A172 (cell line): ENCODE measurements at regions not wholly inside any gene's neighbourhood (a gene's known extent, or its start where the extent isn't known, plus 50 kb on each side); places are given as distances from the start of the nearest gene placed in this dataset.

ENCODE experiments used
- DNase-seq: peaks from one replicate; pipeline ENCODE4 v3.0.0-alpha.2; 2015; ENCODE audit warnings: low spot score

DNA sequence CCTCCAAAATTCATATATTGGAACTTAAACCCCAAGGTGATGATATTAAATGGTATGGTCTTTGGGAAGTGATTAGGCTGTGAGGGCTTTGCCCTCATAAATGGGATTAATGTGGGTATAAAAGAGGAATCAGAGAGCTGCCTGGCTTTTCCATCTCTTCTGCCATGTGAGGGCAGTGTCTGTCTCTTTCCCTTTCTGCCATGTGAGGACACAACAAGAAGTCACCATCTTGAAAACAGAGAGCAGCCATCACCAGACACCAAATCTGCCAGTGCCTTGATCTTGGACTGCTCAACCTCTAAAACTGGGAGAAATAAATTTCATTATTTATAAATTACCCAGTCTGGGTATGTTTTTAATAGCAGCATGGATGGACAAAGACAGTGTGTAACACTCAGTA is 263.0 kb downstream of the PAX1 start:
- DNase-seq, result no peak

DNA sequence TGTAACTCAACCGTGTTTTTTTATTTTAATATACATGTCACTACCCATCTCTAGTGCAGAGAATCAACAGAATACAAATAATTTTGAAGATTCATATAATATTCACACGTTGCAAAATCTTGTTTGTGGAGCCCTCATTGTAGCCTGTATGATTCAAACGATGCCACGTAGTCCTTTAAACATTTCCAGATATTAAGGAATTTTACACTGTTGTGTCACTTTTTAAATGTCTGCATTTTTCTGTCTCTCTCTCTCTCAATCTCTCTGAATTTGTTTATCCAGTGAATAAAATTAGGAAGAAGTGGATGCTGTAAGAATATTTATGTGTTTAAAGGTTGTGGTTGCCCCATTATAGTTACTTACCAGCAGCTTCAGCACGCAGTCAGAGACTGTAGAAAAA is 262.0 kb downstream of the PAX1 start:
- no peak for DNase-seq

DNA sequence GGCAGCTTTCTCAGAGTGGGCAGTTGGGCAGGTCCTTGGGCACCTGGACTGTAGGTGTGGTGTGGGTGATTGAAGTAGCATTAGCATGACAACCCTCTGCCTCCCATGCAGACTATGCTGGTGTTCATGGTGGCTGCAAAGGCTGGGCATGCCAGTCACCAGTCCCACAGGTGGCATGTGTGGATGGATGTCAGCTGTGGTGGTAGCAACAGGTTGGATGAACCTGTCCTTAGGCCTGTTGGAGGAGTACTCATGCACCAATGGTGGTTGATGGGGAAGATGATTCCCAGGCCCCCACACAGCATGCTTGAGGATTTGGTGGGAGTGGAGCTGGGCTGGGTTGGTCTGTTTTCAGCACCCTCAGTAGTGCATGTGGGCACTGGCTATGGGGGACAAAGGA is 251.1 kb downstream of the PAX1 start:
- no peak for DNase-seq

DNA sequence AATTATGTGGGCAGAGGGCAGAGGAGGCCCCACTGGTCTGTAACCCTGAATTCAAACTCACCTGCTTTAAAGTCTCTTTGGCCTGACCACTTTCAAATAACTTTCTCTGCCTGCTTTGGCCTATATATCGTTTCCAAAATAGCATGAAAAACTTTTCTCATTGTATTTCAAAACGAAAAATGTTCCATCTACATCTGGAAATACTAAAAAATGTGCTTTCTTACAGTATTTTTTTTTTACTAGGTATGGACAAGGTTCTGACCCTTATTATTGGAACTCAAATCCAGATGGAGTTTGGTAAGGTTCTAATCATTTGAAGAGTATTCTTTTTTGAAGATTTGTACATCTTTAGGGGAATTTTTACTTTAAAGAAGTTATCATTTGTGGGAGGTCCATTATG is 241.9 kb downstream of the PAX1 start:
- no peak for DNase-seq

DNA sequence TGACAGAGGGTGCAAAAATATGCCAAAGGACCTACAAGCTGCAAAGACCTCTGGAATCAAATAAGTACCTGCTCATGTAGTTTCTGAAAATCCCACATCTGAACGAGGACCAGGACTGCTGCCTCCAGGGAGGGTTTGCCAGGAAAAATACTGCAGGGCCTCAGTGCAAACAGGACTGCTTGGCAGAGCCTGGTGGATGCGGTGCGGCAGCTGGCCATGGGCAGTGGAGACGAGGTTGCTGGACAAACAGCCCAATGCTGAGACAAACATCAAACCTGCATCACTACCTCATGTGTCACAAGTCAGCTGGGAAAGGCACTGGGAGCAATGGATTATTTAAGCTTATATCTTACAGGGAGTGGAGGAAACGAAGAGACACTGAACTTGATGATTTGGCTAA is 238.8 kb downstream of the PAX1 start:
- no peak for DNase-seq

DNA sequence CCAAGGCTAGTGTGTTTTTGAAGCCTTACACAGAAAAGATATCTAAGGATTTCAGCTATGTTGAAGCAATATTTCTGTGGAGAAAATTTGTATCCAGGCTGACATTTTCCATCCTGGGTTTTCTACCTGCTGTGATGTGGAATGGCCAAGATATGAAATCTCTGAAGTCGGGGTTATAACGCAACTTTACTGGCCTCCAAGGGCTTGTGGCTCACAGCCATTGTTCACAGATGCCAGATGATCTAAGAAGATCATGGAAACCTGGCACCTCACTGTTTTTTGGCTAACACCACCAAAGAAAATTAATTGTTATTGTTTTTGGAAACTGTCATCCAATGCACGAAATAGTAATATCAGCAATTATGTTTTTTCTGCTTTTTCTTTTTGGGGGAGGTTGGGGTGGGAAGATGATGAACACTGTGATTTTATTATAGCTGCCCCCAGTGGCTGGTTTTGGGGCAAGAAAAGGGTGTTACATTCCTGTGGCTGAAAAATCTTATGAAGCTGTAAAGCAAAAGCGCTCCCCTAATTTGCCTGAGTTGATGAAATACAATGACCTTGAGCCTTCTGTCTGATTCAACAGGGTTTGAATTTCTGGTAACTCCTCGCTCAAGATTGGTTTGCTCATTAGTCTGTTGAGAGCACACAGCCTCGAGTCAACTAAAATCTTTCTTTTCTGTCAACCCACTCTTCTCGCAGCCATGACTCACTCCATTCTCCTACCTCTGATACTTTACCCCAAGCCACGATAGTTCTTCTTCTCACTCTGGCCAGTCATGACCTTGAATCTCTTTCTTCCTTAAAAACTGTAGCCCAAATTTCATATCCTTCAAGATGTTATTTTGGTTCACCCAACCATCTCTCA is 236.7 kb downstream of the PAX1 start:
- DNase-seq, result no peak

DNA sequence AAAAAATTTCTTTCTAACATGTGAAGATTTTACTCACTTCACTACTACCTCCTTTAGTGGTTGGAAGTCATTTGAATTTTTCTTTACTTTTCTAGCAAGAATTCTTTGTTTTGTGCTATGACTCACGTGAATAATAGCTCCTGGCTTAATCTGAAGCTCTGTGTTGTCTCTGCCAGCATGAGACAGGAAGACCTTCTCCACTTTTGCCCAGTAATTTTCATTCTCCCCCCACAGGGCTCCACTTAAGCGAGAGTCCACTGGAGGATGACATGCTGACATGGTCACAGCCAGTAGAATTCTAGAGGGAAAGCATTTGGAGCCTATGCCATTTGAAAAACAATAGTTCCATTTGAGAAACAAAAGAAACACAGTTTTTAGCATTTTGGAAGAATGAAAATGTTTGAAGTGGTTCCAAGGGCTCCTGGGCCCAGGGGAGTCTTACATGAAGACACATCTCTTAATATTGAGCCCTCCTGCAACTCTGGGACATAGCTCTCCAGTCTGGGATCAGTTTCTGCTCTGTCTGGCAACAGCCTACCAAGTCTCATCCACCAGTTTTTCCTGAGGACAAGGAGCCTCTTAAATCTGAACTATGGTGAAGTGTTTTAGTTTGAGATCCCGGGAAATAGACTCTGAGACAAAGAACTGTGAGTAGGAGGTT is 231.4 kb downstream of the PAX1 start:
- DNase-seq, result no peak

DNA sequence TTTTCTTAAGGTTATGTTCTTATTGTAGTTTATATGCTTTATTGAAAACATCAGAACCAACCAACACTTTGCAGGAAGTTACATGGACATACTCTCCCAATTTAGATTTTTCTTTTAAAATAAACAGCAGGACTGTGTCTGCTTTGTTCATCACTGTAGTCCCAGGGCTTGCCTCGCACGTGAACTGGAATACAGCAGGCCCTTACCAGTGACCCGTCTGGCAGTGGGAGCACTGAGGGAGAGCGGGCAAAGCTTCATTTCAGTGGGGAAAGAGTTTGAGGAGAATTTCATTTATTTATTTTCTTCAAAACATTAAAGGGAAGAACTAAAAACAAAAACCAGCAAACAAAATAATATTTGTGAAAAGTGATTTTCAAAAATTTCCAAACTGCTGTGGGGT is 230.8 kb downstream of the PAX1 start:
- no peak for DNase-seq

DNA sequence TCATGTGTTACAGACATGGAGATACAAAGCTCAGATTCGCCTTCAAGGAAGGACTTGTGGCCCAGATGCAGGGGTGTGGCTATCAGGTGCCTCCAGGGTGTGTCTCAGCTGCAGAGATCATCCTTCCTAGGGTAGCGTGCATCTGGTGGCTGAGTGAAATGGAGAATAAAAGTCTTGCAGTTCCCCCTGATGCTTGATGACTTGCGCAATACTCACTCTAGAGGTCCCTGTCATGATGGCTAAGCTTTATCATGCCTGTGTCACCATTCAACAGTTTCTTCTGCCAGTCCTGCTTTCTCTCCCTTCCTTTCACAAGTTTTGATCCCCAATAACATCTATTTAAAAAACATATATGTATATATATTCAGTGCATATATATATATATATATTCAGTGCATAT is 228.1 kb downstream of the PAX1 start:
- DNase-seq, result no peak

DNA sequence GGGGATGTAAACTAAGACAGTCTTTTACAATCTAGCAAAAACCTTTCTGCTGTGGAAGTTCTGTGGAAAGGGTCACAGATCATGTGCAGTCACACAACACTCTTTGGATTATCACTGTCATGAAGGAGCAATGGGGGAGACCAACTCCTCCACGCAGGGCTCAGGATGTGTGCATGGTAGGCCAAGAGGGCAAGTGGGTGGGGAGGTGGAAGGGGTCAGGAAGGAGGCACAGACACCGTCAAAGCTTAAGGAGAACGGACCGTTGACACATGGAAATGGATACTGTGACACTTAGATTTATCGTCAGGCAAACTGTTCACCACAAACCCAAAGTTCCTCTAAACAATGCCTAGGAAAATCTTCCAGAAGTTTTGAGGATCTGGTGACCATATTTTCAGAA is 215.8 kb downstream of the PAX1 start:
- DNase-seq, result no peak

DNA sequence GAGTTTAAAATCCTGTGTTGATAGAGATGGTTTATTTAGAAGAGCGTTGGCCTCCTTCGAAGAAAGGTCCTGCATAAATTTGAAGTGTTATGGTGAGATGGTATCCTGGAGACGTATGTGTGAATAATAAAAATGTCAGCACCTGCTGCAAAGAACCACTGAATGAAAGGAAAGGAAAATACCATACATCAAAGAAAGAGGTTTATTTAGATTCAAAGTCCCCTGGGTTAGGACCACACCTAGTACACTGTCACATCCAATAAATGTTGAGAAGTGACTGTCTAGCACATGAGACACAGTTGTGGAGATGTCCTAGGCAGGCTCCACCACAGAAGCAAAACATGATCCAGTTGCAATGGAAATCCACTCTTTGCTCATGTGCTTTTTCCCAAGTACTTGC is 214.7 kb downstream of the PAX1 start:
- no peak for DNase-seq

DNA sequence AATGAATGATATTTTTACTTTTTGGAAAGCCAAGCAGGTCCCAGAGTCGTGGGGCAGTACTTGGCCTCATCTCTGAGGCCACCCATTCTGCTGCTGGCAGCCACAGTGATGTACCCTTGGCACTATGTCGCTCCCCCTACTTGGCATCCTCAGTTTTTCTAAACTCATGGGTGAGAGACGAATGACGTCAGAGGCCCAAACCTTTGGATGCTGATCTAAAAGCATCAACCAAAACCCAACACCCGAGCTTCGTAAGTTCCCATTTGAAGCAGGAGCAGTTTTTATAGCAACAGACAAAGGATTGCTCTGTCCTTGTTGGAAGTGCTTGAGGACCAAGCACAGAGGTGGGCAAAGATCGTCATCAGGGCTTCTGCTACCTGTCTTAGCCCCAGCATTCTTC is 212.9 kb downstream of the PAX1 start:
- DNase-seq, result no peak

DNA sequence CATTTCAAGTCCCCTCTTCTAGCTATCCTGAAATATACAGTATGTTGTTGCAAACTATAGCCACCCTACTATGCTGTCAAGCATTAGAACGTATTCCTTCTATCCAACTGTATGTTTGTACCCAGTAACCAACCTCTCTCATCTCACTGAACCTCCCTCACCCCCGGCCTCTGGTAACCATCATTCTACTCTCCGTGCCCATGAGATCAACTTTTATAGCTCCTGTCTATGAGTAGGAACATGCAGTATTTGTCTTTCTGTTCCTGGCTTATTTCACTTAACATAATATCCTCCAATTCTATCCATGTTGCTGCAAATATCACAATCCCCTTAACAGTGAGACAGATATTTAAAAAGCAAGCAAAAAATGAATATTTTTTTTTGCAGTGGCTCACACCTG is 196.9 kb downstream of the PAX1 start:
- DNase-seq, result no peak

DNA sequence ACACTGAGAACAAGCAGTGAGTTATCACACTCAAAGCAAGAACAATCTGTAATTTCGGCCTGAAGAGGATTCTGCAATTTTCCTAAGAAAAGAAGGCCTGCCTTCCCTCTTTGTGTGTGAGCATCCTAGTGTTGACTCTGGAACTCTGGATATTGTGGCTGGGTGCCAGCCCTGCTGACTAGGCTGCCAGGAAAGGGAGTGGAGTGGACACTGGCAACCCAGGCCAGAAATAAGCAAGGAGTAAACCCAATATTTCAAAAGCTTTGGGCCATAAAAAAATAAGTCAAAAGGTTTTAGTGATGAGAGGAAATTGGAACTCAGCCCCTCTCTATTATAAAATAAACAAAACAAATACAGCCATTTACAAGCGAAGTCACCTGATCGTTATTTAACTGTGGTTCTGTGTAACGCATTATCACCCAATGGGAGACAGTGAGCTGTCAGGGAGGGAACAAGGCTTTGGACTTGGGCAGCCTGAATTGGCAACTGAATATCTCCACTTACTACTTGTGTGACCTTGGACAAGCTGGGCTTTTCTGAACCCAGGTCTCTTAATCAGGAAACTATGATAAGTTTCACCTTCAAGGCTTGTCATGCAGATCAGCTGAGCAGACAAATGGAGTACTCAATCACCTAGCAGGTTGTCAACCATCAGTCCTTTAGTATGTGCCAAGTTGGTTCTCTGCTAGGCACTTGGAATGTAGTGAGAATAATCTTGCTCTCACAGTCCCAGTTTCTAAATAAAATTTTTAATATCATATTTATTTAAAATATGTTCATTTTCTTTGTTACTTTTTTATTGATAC is 196.2 kb downstream of the PAX1 start:
- DNase-seq, result no peak

DNA sequence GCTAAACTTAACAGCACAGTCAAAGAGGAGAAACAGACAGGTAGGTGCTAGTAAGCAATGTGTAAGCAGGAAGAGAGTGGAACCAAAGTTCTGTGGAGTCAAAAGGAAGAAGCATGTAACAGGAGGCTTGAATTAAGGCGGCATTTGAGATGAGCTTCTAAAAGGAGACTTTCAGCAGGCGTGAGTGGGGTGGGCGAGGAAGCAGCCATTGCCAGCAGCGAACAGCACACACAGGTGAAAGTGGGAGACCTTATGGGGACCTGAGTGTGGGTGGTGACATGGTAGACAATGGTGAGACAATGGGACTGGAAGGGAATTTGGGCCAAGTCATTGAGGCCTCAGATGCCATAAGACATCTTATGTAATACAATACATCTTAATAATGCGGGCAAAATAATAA is 195.0 kb downstream of the PAX1 start:
- DNase-seq, result no peak

DNA sequence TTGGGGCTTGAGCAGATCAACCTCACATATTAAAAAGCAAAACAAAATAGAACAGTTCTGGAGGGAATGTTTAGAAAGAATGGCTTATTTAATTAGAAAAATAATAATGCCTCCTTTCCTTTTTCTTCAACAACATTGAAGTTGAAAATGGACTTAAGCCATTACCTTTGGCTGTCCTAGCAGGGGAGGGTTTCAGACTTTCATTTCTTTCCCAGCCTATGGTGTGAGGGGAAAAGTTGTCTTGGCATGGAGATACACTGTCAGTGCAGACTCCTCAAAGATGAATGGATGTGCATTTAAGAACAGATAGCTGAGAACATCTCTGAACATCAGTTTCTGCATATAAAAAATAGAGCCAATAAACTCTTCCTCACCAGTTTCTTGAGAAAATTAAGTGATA is 169.5 kb downstream of the PAX1 start:
- no peak for DNase-seq

DNA sequence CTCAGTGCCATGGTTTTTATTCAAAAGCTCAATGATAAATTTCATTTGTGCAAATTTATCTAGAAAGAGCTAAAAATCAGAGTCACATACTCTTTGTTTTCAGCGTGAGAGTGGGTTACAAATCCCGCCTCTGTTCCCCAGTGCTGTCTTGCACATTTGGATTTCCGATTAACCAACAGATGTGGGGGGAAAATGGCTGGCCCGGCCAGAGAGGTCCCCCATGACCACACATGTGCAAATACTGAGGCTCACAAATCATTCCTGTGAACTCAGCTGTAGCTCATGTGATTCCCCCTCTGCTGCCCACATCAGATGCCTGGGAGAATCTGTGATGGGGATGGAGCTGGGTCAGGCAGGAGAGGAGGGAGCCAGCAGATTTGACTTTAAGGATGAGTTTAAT is 168.7 kb downstream of the PAX1 start:
- no peak for DNase-seq

DNA sequence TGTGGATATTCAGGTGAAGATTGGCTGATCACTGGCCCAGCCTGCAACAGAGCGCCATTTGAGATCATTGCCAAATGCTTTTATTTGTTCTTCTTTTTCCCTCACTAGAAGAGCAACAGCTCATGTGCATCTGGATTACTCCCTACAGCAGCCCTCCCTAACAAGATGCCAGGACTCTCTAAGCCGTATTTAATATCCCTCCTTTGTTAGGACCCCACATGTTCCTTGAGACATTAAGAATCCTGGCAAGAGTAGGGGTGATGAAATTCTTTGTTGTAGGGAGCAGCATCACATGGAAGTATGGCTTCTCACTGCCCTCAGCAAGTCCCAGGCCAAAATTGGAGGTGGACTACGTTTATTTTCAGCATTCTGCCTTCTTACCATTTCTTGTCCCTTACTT is 167.8 kb downstream of the PAX1 start:
- DNase-seq, result no peak

DNA sequence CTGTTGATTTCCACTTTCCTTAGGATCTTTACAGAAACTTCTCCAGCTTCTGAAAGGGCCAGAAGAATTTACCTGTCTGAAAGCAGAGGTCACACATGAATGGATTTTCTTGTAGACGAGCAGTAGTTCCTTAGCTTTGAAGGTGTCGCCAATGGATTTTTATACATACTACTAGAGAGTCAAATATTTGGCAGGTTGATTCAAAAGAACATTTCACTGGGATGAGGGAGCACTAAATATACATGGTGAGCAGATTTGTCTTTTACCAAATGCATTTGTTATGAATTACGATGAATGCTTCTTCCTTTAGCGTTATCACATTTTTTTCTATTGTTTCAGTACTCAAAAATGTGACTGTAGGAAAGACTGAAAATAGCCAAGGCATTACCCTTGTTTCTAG is 162.3 kb downstream of the PAX1 start:
- DNase-seq, result no peak

DNA sequence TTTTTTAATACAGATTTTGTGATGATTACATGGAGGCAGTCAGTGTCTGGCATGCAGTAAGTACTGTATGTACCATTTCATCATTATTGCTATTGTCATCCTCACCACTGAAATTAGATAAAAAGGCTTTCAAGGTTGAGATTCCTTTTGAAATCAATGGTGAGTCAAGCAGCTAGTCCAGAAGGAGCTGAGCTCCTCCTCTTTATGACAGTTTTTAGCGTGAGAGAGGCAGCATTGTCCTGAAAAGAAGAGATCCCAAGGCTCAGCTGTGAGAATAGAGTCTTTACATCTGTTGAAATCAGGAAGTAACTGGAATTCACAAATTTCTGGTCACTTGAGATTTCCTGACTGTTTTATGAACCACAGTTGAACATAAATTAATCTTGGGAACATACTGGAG is 161.9 kb downstream of the PAX1 start:
- no peak for DNase-seq

DNA sequence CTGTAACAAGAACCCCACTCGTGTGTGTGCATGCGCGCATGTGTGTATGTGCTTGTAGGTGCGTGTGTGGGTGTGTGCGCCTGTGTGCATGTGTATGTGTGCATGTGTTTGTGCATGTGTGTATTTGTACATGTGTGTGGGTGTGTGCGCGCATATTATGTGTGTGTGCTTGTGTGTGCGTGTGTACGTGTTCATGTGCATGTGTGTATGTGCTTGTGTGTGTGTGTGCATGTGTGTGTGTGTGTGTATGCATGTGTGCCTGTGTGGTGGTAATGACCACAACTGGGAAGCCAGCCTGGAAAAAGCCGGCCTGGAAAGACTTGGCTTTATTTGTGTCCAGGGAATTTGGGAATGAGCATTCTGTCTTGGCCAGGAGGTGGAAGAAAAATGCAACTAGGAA is 157.5 kb downstream of the PAX1 start:
- no peak for DNase-seq

DNA sequence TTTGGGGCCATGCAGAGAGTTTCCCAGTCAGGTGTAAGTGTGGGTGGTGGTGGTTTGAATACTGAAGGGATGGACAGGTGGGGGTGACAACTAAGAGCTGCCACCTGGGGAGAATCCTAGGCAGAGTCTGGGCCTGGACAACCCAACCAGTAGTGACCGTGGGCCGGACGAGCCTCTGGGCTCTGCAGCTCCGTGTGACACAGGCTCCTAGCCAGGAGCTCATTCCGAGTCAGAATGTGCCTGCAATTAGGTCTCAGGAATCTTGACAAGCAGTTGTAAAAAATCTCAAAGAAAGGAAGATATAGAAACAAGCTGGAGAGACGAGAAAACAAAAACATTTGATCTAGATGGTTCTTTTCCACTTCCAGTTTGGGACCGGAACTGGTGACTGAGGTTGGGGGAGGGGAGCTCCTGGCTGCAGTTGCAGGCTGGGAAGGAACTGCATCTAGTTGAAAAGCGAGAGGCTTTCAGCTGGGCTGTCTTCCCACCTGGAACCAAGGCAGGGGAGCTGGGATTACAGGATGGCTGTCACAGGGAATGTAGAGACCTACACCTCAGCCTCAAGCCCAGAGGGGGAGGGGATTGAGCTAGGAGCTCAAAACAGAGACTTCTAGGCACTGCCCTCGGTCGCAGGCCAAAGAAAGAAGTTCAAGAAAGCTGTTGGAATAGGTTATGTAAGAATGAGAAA is 156.9 kb downstream of the PAX1 start:
- no peak for DNase-seq
